Bronchial epithelial cell (primary cell): ENCODE measurements at regions not wholly inside any gene's neighbourhood (a gene's known extent, or its start where the extent isn't known, plus 50 kb on each side); places are given as distances from the start of the nearest gene placed in this dataset.
"Not testable (repeated sequence)": the region's sequence is repeated elsewhere in the genome, so short reads cannot be mapped to it uniquely, and the experiment has no call there.

Source experiments
- DNase-seq: peaks from one replicate; pipeline ENCODE4 v3.0.0-alpha.2; 2010; ENCODE audit warnings: low read depth
- FAIRE-seq: peaks from 2 replicates; lab custom pipeline; 2011; peaks lifted over from hg19 to GRCh38; lab: Jason Lieb, UNC
- H3K27me3 ChIP-seq: 2 replicates; pipeline ENCODE4 v1.5.1; 2011; ENCODE audit warnings: low read length; ENCODE audit not compliant: control insufficient read depth, insufficient read depth
- H3K36me3 ChIP-seq: 2 replicates; pipeline ENCODE4 v1.5.1; 2011; ENCODE audit warnings: low read length; ENCODE audit not compliant: control insufficient read depth, insufficient read depth
- H3K4me3 ChIP-seq: 2 replicates; pipeline ENCODE4 v1.5.1; 2011; ENCODE audit warnings: mild to moderate bottlenecking, low read depth, low read length, control low read depth
- CTCF ChIP-seq: IDR thresholded peaks from 2 replicates; pipeline ENCODE4 v1.5.1; 2011; ENCODE audit warnings: mild to moderate bottlenecking, moderate library complexity, low read length, control low read depth, inconsistent platforms; ENCODE audit not compliant: insufficient read depth, severe bottlenecking

- DNase-seq (peak; percentile 13), FAIRE-seq (no peak)
- Histone ChIP-seq H3K27me3 (no peaks in the 10 kb centered on the region), H3K36me3 (no peaks in the 10 kb centered on the region), H3K4me3 (no peak overlapping the region)
- TF ChIP-seq CTCF: no peak
These were observed 1084.7 kb upstream of the LRRTM1 start for GRCh38 chr2:81389203-81389602.

GRCh38 chr2:81363800-81364199, 1059.2 kb upstream of the LRRTM1 start:
- Histone ChIP-seq H3K36me3 (no peaks in the 10 kb centered on the region), H3K27me3 (no peaks in the 10 kb centered on the region), H3K4me3 (no peak overlapping the region)
- DNase-seq (no peak), FAIRE-seq (no peak)
- no peak for TF ChIP-seq CTCF

- not testable (repeated sequence) for H3K27me3 ChIP-seq, DNase-seq, H3K36me3 ChIP-seq, H3K4me3 ChIP-seq, FAIRE-seq
These were observed 1057.9 kb upstream of the LRRTM1 start for GRCh38 chr2:81362468-81362867.

- Histone ChIP-seq H3K36me3 (no peaks in the 10 kb centered on the region), H3K4me3 (no peak overlapping the region), H3K27me3 (no peaks in the 10 kb centered on the region)
- no peak for TF ChIP-seq CTCF
- FAIRE-seq (no peak), DNase-seq (no peak)
These were observed 1050.9 kb upstream of the LRRTM1 start for GRCh38 chr2:81355436-81355835.

- no peak overlapping the region for H3K4me3 ChIP-seq
- no peaks in the 10 kb centered on the region for H3K27me3 ChIP-seq
- DNase-seq (no peak), FAIRE-seq (no peak)
- no peak for TF ChIP-seq CTCF
- no peaks in the 10 kb centered on the region for H3K36me3 ChIP-seq
These were observed 1029.5 kb upstream of the LRRTM1 start for GRCh38 chr2:81334046-81334445.

- H3K4me3 ChIP-seq: no peak overlapping the region
- TF ChIP-seq CTCF: no peak
- no peaks in the 10 kb centered on the region for H3K27me3 ChIP-seq
- DNase-seq (no peak), FAIRE-seq (no peak)
- H3K36me3 ChIP-seq: no peaks in the 10 kb centered on the region
These were observed 1024.4 kb upstream of the LRRTM1 start for GRCh38 chr2:81328968-81329367.
